Sigmoid colon (tissue), 6 donors: ENCODE measurements at regions not wholly inside any gene's neighbourhood (a gene's known extent, or its start where the extent isn't known, plus 50 kb on each side); places are given as distances from the start of the nearest gene placed in this dataset.

Source experiments
- DNase-seq: peaks from one replicate; pipeline ENCODE4 v3.0.0-alpha.2; 2019
- H3K27ac ChIP-seq, 4 donors: fragments of 200-600 bp; sonication (generic); one replicate each; pipeline ENCODE4 v1.5.1; 2016 to 2019; ENCODE audit warnings: mild to moderate bottlenecking in 1 of 4
- H3K27me3 ChIP-seq, 3 donors: fragments of 200-600 bp; sonication (generic); one replicate each; pipeline ENCODE4 v1.5.1; 2019; ENCODE audit warnings: mild to moderate bottlenecking in 1 of 3
- H3K36me3 ChIP-seq, 4 donors: fragments of 200-600 bp; sonication (generic); one replicate each; pipeline ENCODE4 v1.5.1; 2016 to 2019
- H3K4me1 ChIP-seq, 4 donors: fragments of 200-600 bp; sonication (generic); one replicate each; pipeline ENCODE4 v1.5.1; 2017 to 2019
- H3K4me3 ChIP-seq, 4 donors: fragments of 200-600 bp; sonication (generic); one replicate each; pipeline ENCODE4 v1.5.1; 2017 to 2019; ENCODE audit warnings: mild to moderate bottlenecking in 2 of 4, moderate library complexity in 1 of 4
- H3K9me3 ChIP-seq, 4 donors: fragments of 200-600 bp in 3 of 4; sonication (generic) in 3 of 4; one replicate each; pipeline versions ENCODE4 v1.5.1 to v1.6.1; 2013 to 2019
- CTCF ChIP-seq, 4 experiments: fragments of 450-650 bp in 3 of 4; fragments of 200-600 bp in 1 of 4; IDR thresholded peaks; one replicate each; pipeline ENCODE4 v1.5.1; 2016 to 2019; ENCODE audit warnings: antibody characterized with exemption in 4 of 4, mild to moderate bottlenecking in 3 of 4, moderate library complexity in 2 of 4
- EP300 ChIP-seq, 4 donors: sonication (generic); formaldehyde crosslinking; IDR thresholded peaks; one replicate each; pipeline ENCODE4 v1.6.1; 2017; ENCODE audit warnings: antibody characterized with exemption in 4 of 4
- POLR2A ChIP-seq, 2 donors: fragments of 450-650 bp; IDR thresholded peaks; one replicate each; pipeline ENCODE4 v1.6.1; 2016; ENCODE audit warnings: antibody characterized with exemption in 2 of 2, mild to moderate bottlenecking in 2 of 2, moderate library complexity in 2 of 2
- POLR2AphosphoS5 ChIP-seq, 4 donors: sonication (generic); formaldehyde crosslinking; IDR thresholded peaks; one replicate each; pipeline ENCODE4 v1.6.1; 2017; ENCODE audit warnings: antibody characterized with exemption in 4 of 4
- WGBS, 2 donors: extraction: QIAGEN DNeasy Blood & Tissue Kit; methylation state at CpG; one replicate each; pipeline ENCODE4 v1.1.7; 2013; 5-methylcytosine and 5-hydroxymethylcytosine counted together
- intact Hi-C: fragments of 100-400 bp; cut with DNase I; formaldehyde crosslinking; loops from one replicate; pipeline ENCODE4 v1.15.1; 2023
- donor health status: healthy with polysubstance abuse.
- donor health status: healthy.

- no peak for TF ChIP-seq POLR2AphosphoS5 (IDR thresholded peaks at IDR 0.05)
- no peak for TF ChIP-seq POLR2A (IDR thresholded peaks at IDR 0.05)
- no peak for TF ChIP-seq EP300 (IDR thresholded peaks at IDR 0.05)
- no peak for TF ChIP-seq CTCF (IDR thresholded peaks at IDR 0.05)
- intact Hi-C loops = no loop called here
- H3K27ac ChIP-seq = no peak overlapping the region
- no peak for DNase-seq
- peaks cover 0 to 15% (median 5%) of the 10 kb centered on the region in 4 donors for H3K4me1 ChIP-seq
- H3K27me3 ChIP-seq = no peaks in the 10 kb centered on the region
- WGBS, 2 donors = 65 to 82% methylated on average over 18 of the region's 18 CpGs
- no peak overlapping the region for H3K4me3 ChIP-seq
- H3K36me3 ChIP-seq = no peaks in the 10 kb centered on the region
- peaks cover 0 to 3% (median 0%) of the 10 kb centered on the region in 4 donors for H3K9me3 ChIP-seq
Observed at GRCh38 chr13:110798081-110798994, 84.8 kb downstream of the ING1 start.

- Histone ChIP-seq H3K27ac (peak overlapping the region; percentile 19 to 65 (median 61)), H3K36me3 (no peaks in the 10 kb centered on the region), H3K27me3 (no peaks in the 10 kb centered on the region), H3K9me3 (no peaks in the 10 kb centered on the region), H3K4me1 (peaks cover 0 to 15% (median 5%) of the 10 kb centered on the region in 4 donors), H3K4me3 (peak overlapping the region in 3 of 4 donors; percentile 15 to 35 (median 33))
- intact Hi-C loops = no loop called here
- WGBS, 2 donors = 54 to 77% methylated on average over 30 of the region's 30 CpGs
- TF ChIP-seq POLR2A (IDR thresholded peaks at IDR 0.05) (no peak), POLR2AphosphoS5 (IDR thresholded peaks at IDR 0.05) (peak; percentile 9 to 54 (median 52))
- DNase-seq = no peak
Observed at GRCh38 chr13:110799246-110800236, 86.0 kb downstream of the ING1 start.

- no peaks in the 10 kb centered on the region for H3K9me3 ChIP-seq
- H3K27ac ChIP-seq = no peak overlapping the region
- H3K27me3 ChIP-seq = no peaks in the 10 kb centered on the region
- 65 to 75% methylated on average over 7 of the region's 7 CpGs for WGBS, 2 donors
- intact Hi-C loops = no loop called here
- no peak for DNase-seq
- no peaks in the 10 kb centered on the region for H3K36me3 ChIP-seq
- peaks cover 0 to 15% (median 5%) of the 10 kb centered on the region in 4 donors for H3K4me1 ChIP-seq
- no peak for TF ChIP-seq EP300 (IDR thresholded peaks at IDR 0.05)
- no peak for TF ChIP-seq POLR2AphosphoS5 (IDR thresholded peaks at IDR 0.05)
- no peak for TF ChIP-seq POLR2A (IDR thresholded peaks at IDR 0.05)
- TF ChIP-seq CTCF (IDR thresholded peaks at IDR 0.05) = no peak
- no peak overlapping the region for H3K4me3 ChIP-seq
Observed at GRCh38 chr13:110801044-110801443, 87.5 kb downstream of the ING1 start.

- intact Hi-C loops = no loop called here
- WGBS, 2 donors = 23 to 38% methylated on average over 5 of the region's 5 CpGs
- Histone ChIP-seq H3K27me3 (no peaks in the 10 kb centered on the region), H3K4me3 (no peak overlapping the region), H3K27ac (no peak overlapping the region), H3K4me1 (peaks cover 0 to 15% (median 5%) of the 10 kb centered on the region in 4 donors), H3K9me3 (no peaks in the 10 kb centered on the region), H3K36me3 (no peaks in the 10 kb centered on the region)
- TF ChIP-seq POLR2AphosphoS5 (IDR thresholded peaks at IDR 0.05) = no peak
- peak in 1 of 4 donors; percentile 31 for TF ChIP-seq EP300 (IDR thresholded peaks at IDR 0.05)
- DNase-seq = no peak
Observed at GRCh38 chr13:110802260-110802659, 88.8 kb downstream of the ING1 start.

- no peak for TF ChIP-seq EP300 (IDR thresholded peaks at IDR 0.05)
- no peak for TF ChIP-seq POLR2A (IDR thresholded peaks at IDR 0.05)
- TF ChIP-seq CTCF (IDR thresholded peaks at IDR 0.05) = no peak
- no peak for TF ChIP-seq POLR2AphosphoS5 (IDR thresholded peaks at IDR 0.05)
- WGBS, 2 donors = 92 to 93% methylated on average over 4 of the region's 4 CpGs
- DNase-seq = no peak
- no peak overlapping the region for H3K27ac ChIP-seq
- H3K4me1 ChIP-seq = peaks cover 0 to 19% (median 13%) of the 10 kb centered on the region in 4 donors
- H3K36me3 ChIP-seq = no peaks in the 10 kb centered on the region
- no peak overlapping the region for H3K4me3 ChIP-seq
- H3K9me3 ChIP-seq = no peaks in the 10 kb centered on the region
- intact Hi-C loops = no loop called here
- H3K27me3 ChIP-seq = peaks cover 0 to 17% (median 8%) of the 10 kb centered on the region in 3 donors
Observed at GRCh38 chr13:110806636-110807035, 93.1 kb downstream of the ING1 start.
